Endothelial cell of umbilical vein (primary cell): ENCODE measurements at regions not wholly inside any gene's neighbourhood (a gene's known extent, or its start where the extent isn't known, plus 50 kb on each side); places are given as distances from the start of the nearest gene placed in this dataset.

Experiments
- BruUV-seq: library from RNA; stranded (reverse); fragments of 400-500 nt; replicated peaks from 2 replicates; lab custom pipeline; 2021; lab: Mats Ljungman, UMichigan
- CTCF ChIA-PET: fragments of 300-600, 350-600 bp; sonication (Branson Sonifier 250); formaldehyde crosslinking; loops from one replicate; lab custom pipeline; 2021; ENCODE audit warnings: antibody characterized with exemption, inconsistent platforms; lab: Charles Lee
- POLR2A ChIA-PET: fragments of 300-600, 350-600 bp; sonication (Branson Sonifier 250); formaldehyde crosslinking; loops from one replicate; lab custom pipeline; 2021; ENCODE audit warnings: antibody characterized with exemption, inconsistent platforms; lab: Charles Lee
- DNase-seq: peaks from one replicate; pipeline ENCODE4 v3.0.0-alpha.2; 2011; ENCODE audit warnings: low read depth, low spot score
- FAIRE-seq: peaks from 2 replicates; lab custom pipeline; 2011; peaks lifted over from hg19 to GRCh38; lab: Jason Lieb, UNC
- H2AFZ ChIP-seq: 2 replicates; pipeline ENCODE4 v1.6.0; 2012; ENCODE audit warnings: low read depth, low read length, control low read depth, inconsistent platforms
- H3K27ac ChIP-seq: 2 replicates; pipeline ENCODE4 v1.5.1; 2011; ENCODE audit warnings: low read depth, mild to moderate bottlenecking, control low read depth, low read length, moderate library complexity; ENCODE audit not compliant: insufficient read depth
- H3K27me3 ChIP-seq, 2 experiments: 2 replicates each; pipeline versions ENCODE4 v1.6.0 to v1.6.1; 2011; ENCODE audit warnings: low read length in 2 of 2, mixed read lengths in 1 of 2; ENCODE audit not compliant: control insufficient read depth in 2 of 2, insufficient read depth in 2 of 2
- H3K36me3 ChIP-seq, 2 experiments: 2 replicates in 1 of 2; 3 replicates in 1 of 2; pipeline ENCODE4 v1.5.1; 2011; ENCODE audit warnings: low read length in 2 of 2, mild to moderate bottlenecking in 1 of 2, moderate library complexity in 1 of 2; ENCODE audit not compliant: control insufficient read depth in 2 of 2, insufficient read depth in 2 of 2; ENCODE audit errors: extremely low read depth in 1 of 2
- H3K4me1 ChIP-seq: 3 replicates; pipeline ENCODE4 v1.5.1; 2011; ENCODE audit warnings: mild to moderate bottlenecking, low read length; ENCODE audit not compliant: control insufficient read depth, insufficient read depth; ENCODE audit errors: extremely low read depth
- H3K4me2 ChIP-seq: 2 replicates; pipeline ENCODE4 v1.6.1; 2011; ENCODE audit warnings: low read length, control low read depth, mixed read lengths; ENCODE audit not compliant: insufficient read depth
- H3K4me3 ChIP-seq, 3 experiments: fragments of 200-600 bp in 1 of 3; sonication (generic), shearing (Covaris generic) in 1 of 3; replicated peaks in 1 of 3; 2 replicates each; pipeline ENCODE4 v1.5.1; 2011 to 2016; ENCODE audit warnings: control low read depth in 3 of 3, low read length in 3 of 3, mild to moderate bottlenecking in 2 of 3, inconsistent platforms in 1 of 3, low read depth in 1 of 3, moderate library complexity in 1 of 3; ENCODE audit not compliant: insufficient read depth in 1 of 3
- H3K79me2 ChIP-seq: 2 replicates; pipeline ENCODE4 v1.6.0; 2012; ENCODE audit warnings: low read length, inconsistent platforms; ENCODE audit not compliant: control insufficient read depth, insufficient read depth
- H3K9ac ChIP-seq: replicated peaks from 2 replicates; pipeline ENCODE3; 2011; ENCODE audit warnings: low read length, control low read depth; ENCODE audit not compliant: insufficient read depth; ENCODE audit errors: extremely low read depth
- H3K9me1 ChIP-seq: replicated peaks from 3 replicates; pipeline ENCODE4 v1.6.0; 2011; ENCODE audit warnings: mild to moderate bottlenecking, low read length; ENCODE audit not compliant: control insufficient read depth, insufficient read depth; ENCODE audit errors: extremely low read depth
- H3K9me3 ChIP-seq: replicated peaks from 2 replicates; pipeline ENCODE4 v1.5.1; 2012; ENCODE audit warnings: low read length, inconsistent platforms; ENCODE audit not compliant: control insufficient read depth, insufficient read depth
- H4K20me1 ChIP-seq: replicated peaks from 2 replicates; pipeline ENCODE3; 2011; ENCODE audit warnings: mild to moderate bottlenecking, low read length; ENCODE audit not compliant: control insufficient read depth, insufficient read depth; ENCODE audit errors: extremely low read depth
- EZH2 ChIP-seq: IDR thresholded peaks from 2 replicates; pipeline ENCODE4 v1.6.1; 2012; ENCODE audit warnings: borderline replicate concordance, low read depth, mild to moderate bottlenecking, moderate library complexity, low read length, inconsistent platforms; ENCODE audit not compliant: severe bottlenecking
- FOS ChIP-seq: IDR thresholded peaks from 2 replicates; pipeline ENCODE4 v1.6.1; 2011; ENCODE audit warnings: mild to moderate bottlenecking, low read length, moderate library complexity, borderline replicate concordance; ENCODE audit not compliant: insufficient read depth
- GATA2 ChIP-seq: IDR thresholded peaks from 2 replicates; pipeline ENCODE4 v1.7.0; 2011; ENCODE audit warnings: low read depth, mild to moderate bottlenecking, moderate library complexity, mixed read lengths, low read length; ENCODE audit not compliant: insufficient read length, insufficient read depth
- JUN ChIP-seq: IDR thresholded peaks from 2 replicates; pipeline ENCODE4 v1.6.1; 2011; ENCODE audit warnings: borderline replicate concordance, low read depth; ENCODE audit not compliant: insufficient read length, insufficient read depth
- MAX ChIP-seq: IDR thresholded peaks from 2 replicates; pipeline ENCODE4 v1.6.1; 2011; ENCODE audit not compliant: insufficient read depth, insufficient read length
- MYC ChIP-seq: IDR thresholded peaks from one replicate; pipeline ENCODE4 v1.6.1; 2011; ENCODE audit warnings: mild to moderate bottlenecking, low read depth, low read length
- POLR2A ChIP-seq: IDR thresholded peaks from 2 replicates; pipeline ENCODE4 v1.6.1; 2012; ENCODE audit warnings: low read depth, mild to moderate bottlenecking, control low read depth, low read length
- POLR2AphosphoS5 ChIP-seq: IDR thresholded peaks from 2 replicates; pipeline ENCODE4 v1.6.1; 2012; ENCODE audit warnings: low read depth, mild to moderate bottlenecking, control low read depth, low read length, moderate library complexity; ENCODE audit not compliant: insufficient read depth
- dilution Hi-C: fragments of 300-500 bp; cut with MboI; formaldehyde crosslinking; loops from one replicate; pipeline ENCODE4 v1.15.0; 2019; ENCODE audit warnings: low sequenced_read_pairs; ENCODE audit not compliant: extremely low pct_ligation_motif_present
- intact Hi-C: fragments of 100-400 bp; cut with micrococcal nuclease; formaldehyde crosslinking; loops from one replicate; pipeline ENCODE4 v1.10.0; 2022
- TF ChIP-seq, protein P1 (sequence below), 2 donors: IDR thresholded peaks; 1 replicate in 1 of 2; 2 replicates in 1 of 2; pipeline ENCODE4 v1.5.1; 2011; ENCODE audit warnings: low read length in 2 of 2, mild to moderate bottlenecking in 2 of 2, moderate library complexity in 2 of 2, control low read depth in 1 of 2, inconsistent platforms in 1 of 2, low read depth in 1 of 2; ENCODE audit not compliant: insufficient read depth in 1 of 2; ENCODE audit errors: extremely low read depth in 1 of 2

DNA sequence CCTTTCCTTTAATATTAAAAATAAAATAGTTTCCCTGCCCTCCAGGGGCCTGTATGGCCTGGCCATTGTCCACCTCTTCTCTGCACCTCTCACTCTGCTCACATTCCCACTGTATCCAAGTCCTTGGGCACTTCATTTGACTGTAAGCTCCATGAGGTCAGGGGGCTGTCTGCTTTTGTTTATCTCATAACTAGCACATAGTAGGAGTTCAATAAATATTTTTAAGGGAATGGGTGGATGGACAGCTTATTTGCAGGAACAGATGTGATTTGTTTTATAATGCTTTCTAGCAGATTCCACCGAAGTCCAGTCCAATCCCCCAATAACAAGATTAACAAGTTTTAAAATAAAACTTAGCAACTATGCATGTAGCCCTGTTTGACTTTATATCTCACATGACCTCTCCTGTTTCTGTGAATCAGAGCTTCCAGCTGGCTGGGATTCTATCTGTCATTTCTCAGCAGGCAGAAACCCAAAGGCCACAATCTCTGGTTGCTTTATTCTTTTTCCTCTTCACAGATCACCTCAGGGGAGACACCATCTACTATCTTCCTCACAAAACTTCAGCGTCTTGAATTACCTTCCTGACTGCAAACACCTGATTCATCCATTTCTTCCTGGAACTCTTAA lies 123.0 kb upstream of the NR2F2 start:
- Histone ChIP-seq H3K9me3 (no peaks in the 10 kb centered on the region), H3K36me3 (no peaks in the 10 kb centered on the region), H3K27me3 (no peaks in the 10 kb centered on the region), H2AFZ (no peak overlapping the region), H3K4me1 (no peaks in the 10 kb centered on the region), H3K9ac (no peak overlapping the region), H4K20me1 (no peaks in the 10 kb centered on the region), H3K27ac (no peak overlapping the region), H3K4me2 (no peak overlapping the region), H3K4me3 (no peak overlapping the region), H3K79me2 (no peaks in the 10 kb centered on the region), H3K9me1 (no peaks in the 10 kb centered on the region)
- intact Hi-C loops (no loop called here), dilution Hi-C loops (no loop called here)
- TF ChIP-seq JUN (no peak), POLR2AphosphoS5 (no peak)
- no peak for FAIRE-seq
- DNase-seq = no peak
- ChIA-PET CTCF (interaction anchor here (1.4 to 1.6 kb wide), 2 partner anchors 14 to 17 kb away, joined by 3 read pairs; no protein-coding TSS in a partner anchor), POLR2A (no interaction called here)
- no TSS peak for BruUV-seq

- POLR2A ChIA-PET = no interaction called here
- Histone ChIP-seq H3K4me2 (no peak overlapping the region), H3K9me3 (no peaks in the 10 kb centered on the region), H3K79me2 (no peaks in the 10 kb centered on the region), H3K27me3 (no peaks in the 10 kb centered on the region), H3K36me3 (no peaks in the 10 kb centered on the region), H4K20me1 (no peaks in the 10 kb centered on the region), H3K4me1 (no peaks in the 10 kb centered on the region), H3K4me3 (no peak overlapping the region), H3K27ac (no peak overlapping the region), H2AFZ (no peak overlapping the region), H3K9ac (no peak overlapping the region), H3K9me1 (no peaks in the 10 kb centered on the region)
- BruUV-seq = no TSS peak
- FAIRE-seq (no peak), DNase-seq (no peak)
- CTCF ChIA-PET = no interaction called here
- TF ChIP-seq GATA2 (no peak), JUN (no peak), POLR2AphosphoS5 (no peak), FOS (no peak), EZH2 (no peak), POLR2A (no peak), MYC (no peak), MAX (no peak)
- TF ChIP-seq, protein P1, sequence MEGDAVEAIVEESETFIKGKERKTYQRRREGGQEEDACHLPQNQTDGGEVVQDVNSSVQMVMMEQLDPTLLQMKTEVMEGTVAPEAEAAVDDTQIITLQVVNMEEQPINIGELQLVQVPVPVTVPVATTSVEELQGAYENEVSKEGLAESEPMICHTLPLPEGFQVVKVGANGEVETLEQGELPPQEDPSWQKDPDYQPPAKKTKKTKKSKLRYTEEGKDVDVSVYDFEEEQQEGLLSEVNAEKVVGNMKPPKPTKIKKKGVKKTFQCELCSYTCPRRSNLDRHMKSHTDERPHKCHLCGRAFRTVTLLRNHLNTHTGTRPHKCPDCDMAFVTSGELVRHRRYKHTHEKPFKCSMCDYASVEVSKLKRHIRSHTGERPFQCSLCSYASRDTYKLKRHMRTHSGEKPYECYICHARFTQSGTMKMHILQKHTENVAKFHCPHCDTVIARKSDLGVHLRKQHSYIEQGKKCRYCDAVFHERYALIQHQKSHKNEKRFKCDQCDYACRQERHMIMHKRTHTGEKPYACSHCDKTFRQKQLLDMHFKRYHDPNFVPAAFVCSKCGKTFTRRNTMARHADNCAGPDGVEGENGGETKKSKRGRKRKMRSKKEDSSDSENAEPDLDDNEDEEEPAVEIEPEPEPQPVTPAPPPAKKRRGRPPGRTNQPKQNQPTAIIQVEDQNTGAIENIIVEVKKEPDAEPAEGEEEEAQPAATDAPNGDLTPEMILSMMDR (IDR thresholded peaks at IDR 0.05; ENCODE audit: extremely low read depth in 1 of 2, insufficient read depth in 1 of 2, low read depth in 1 of 2, low read length in 2 of 2) = no peak
- intact Hi-C loops (no loop called here), dilution Hi-C loops (no loop called here)
Measured at GRCh38 chr15:96209285-96209735, 121.2 kb upstream of the NR2F2 start.
